Islet of Langerhans (tissue), 1 donor: ENCODE measurements at regions not wholly inside any gene's neighbourhood (a gene's known extent, or its start where the extent isn't known, plus 50 kb on each side); places are given as distances from the start of the nearest gene placed in this dataset.
"Not testable (repeated sequence)": the region's sequence is repeated elsewhere in the genome, so short reads cannot be mapped to it uniquely, and the experiment has no call there.

Experiments
- FAIRE-seq: peaks from one replicate; lab custom pipeline; 2011; peaks lifted over from hg19 to GRCh38; lab: Jason Lieb, UNC

DNA sequence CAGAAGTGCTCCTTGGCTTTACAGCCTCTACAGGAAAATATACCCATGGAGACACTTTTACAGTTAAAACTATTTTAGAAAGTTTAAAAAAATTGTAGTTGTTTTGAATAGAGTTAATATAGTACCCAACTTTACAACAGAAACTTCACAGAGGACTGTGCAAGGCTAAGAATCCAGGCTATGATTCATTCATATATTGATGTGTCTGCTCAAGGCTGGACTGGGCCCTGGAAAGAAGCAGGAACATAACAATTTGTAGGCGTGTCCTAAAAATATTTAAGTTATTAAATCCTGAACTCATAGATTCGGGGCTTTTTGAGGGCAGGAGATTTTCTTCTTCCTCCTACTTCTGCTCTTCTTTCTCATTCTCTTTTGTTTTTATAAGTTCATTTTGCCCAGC lies 291.5 kb upstream of the CCDC179 start:
- FAIRE-seq = no peak

DNA sequence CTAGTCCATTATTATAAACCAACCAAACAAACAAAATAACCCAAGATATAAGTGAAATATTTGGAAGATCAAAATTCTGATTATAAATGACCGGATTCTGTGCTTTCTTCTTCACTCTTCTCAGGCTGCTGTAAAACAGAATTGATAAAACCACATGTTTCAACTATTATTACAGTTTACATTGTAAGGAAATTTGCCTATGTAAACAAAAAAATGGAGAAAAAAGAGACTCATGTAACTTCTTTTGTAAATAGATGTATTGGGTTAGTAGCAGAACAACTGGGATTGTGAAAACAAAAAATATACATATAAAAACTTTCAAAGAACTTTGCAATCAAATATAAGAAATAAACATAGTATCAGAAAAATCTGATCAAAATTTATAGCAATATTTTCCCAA lies 295.2 kb upstream of the CCDC179 start:
- no peak for FAIRE-seq

DNA sequence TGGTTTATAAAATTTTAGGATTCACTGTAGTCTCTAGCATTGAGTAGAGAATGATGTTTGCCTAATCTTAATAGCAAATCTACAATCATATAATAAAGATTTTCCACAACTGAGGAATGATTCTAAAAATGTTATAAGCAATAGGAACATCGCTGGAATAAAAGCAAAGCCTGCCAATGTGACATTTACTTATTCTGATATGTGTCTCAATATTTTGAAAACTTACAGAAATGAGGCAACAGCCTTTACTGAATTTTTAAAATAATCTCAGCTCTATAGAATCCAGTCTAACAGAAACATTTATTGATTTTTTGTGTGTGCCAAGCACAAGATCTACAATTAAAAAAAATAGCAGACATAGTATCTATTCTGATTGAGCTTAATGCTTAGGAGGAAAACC lies 303.7 kb upstream of the CCDC179 start:
- no peak for FAIRE-seq

DNA sequence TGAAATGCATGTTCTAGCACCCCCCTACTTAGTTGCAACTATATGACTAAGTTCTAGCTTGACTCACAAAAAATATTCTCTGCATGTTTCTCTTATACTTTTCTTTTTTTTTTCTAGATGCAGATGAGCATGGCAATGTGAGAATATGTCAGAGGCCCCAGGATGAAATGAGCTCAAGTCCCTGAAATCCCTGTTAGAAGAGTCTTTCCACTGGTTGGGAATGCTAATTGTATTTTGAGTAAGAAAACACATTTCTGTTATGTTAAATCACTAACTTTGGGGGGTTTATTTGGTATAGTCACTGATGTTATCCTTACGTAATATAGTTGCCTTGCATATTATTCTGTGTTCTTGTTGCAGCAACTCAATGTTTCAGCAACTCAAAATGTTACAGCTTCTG lies 306.1 kb upstream of the CCDC179 start:
- no peak for FAIRE-seq

DNA sequence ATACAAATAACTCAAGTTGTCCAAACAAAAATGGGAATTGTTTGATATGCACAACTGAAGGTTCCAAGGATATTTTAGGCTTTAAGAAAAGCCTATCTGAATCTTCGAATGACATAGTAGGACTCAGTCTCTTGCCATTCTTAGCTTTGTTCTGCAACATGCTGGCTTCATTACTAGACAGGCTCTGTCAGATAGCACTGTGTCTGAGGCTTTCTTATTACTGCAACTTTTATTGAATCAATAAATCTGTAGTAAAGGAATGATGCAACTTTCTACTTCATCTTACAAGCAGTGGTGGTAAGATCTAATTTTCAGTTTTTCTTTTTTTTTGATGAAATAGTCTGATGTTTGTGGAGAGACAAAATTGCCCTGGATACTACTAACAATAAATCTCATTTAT lies 319.3 kb upstream of the CCDC179 start:
- FAIRE-seq = no peak

DNA sequence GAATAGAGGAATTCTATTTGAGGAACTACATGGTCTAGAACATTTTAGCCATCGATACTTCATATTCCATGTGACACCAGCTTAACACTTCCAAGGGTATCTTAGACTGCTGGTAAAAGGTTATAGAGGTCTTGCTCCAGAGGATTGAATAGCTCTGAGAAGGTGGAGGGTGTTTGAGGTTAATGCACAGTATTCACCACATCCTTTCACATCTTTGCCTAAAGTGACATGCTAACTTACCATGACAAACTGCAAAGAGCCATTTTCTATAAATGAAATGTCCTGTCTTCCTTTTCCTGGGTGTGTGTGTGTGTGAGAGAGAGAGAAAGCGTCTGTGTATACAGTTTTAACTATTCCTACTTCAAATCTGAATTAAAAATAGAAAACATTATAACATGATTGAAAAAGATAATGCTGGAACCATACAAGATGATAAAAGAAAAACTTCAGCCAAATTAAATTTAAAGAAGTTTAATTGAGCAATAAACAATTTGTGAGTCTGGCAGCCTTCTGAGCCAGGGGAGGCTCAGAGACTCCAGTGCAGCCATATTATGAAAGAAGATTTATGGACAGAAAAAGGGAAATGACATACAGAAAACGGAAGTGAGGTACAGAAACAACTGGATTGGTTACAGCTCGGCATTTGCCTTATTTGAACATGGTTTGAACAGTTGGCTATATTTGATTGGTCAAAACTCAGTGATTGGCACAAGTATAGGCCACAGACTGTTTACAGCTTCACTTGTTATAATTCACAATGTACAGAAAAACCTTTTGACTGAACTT lies 320.9 kb upstream of the CCDC179 start:
- no peak for FAIRE-seq

DNA sequence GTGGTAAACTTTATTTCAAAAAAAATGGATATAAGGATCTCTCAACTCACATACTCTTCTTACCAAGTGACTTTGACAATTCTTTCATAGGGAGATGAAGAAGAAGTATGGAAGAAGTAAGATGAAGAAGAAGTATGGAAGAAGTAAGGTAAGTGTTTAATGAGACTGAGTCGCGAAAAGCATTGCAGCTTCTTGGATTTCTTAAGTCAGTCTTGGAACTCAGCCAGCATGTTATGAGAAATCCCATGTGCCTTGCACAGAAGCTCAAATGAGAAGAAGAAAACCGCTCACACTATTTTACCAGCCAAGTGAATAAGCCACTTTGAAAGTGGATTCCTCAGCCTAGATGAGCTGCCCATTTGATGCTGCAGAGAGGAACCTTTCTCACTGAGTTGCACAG lies 332.0 kb upstream of the CCDC179 start:
- no peak for FAIRE-seq

DNA sequence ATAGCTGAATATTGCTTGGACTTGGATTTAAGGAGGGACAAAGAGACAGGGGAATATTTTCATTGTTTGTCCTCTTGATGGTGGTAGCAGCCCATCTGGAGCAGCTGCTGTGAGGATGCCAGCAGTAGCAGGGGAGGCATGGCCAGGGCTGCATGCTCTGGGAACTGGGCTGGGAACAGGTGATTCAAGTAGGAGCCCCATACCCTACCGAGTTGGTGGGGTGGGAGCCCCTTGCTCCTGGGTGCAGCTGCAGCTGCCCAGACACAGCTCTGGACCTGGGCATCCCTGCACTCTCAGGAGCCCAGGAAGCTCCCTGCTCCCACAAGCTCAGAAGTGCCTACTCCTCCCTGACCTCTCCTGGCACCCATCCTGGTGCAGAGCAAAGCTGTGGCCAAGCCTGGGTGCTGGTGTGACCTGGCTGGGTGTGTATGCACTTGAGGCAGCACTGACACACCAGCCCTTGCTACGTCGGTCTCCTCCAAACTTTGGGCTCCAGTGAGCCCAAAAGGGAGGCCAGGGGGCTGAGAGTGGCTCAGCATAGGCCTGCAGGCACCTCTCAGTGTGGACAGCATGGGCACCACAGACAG lies 341.8 kb upstream of the CCDC179 start:
- no peak for FAIRE-seq

DNA sequence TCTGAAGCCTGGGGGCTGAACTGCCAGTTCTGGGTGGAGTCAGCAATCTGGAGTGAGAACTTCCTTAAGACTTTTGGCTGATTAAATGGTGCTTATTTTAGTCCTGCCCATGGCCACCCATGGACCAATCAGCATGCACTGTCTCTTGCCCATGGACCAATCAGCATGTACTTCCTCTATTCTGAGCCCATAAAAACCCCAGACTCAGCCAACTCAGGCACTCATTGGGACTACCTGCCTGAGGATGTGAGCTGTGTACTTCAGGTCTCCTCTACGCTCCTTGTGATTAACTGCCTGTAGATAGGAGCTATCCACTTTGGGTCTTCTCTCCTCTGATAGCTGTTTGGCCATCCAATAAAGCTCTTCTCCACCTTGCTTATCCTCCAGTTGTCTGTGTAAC lies 342.3 kb upstream of the CCDC179 start:
- FAIRE-seq = no peak

DNA sequence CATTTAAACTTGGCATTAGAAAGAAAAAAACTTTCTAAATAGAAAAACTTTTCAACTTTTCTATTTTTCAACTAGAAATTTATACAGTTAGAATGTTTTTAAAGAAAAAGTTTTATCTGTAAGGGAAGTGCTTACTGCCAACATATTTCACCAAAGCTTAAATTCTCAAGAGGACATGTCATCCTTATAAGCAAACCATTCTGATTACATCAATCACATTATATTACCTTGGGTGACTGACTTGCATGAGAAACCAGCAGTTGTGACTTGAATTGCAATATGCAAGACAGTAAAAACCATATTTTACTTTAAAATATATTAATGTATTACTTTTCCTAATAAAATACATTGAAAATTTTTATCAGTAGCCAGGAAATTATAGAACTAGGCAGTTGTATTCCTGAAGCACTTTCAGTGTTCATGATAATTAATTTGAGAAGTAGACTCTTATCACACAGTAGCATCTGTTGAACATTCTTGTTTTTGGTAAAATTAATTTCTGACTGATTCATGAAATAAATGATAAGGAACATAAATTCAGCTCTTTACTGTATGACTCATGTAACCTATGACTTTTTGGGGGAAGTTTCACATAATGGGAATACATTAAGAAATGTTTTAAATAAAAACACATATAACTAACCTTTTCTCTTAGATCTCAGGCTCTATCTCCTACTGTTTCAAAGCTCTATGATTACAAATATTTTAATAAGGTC lies 345.0 kb upstream of the CCDC179 start:
- no peak for FAIRE-seq

DNA sequence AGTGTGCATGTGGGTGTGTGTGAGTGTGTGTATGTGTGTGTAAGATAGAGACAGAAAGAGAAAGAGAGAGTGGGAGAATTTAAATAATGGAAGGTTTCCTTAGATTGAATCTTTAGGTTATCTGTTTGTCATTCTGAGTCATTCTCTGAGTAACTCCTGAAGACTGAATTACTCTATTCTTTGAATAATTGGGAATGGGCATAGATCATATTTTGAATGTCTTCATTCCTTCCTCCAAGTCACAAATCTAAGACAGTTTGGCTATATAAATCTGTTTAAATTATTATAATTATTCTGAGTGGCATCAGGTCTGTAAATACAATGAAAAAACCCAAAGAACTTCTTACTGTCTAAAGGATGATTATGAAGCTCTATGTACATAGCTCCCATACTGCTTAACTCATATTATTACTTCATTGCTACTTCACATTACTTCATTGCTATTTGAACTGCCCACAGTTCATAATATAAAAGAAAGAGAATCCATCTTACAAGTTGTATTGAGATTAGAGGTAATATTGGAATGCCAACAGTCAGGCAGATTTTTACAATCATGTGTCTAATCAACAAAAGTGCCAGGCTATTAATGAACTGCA lies 346.6 kb upstream of the CCDC179 start:
- no peak for FAIRE-seq

DNA sequence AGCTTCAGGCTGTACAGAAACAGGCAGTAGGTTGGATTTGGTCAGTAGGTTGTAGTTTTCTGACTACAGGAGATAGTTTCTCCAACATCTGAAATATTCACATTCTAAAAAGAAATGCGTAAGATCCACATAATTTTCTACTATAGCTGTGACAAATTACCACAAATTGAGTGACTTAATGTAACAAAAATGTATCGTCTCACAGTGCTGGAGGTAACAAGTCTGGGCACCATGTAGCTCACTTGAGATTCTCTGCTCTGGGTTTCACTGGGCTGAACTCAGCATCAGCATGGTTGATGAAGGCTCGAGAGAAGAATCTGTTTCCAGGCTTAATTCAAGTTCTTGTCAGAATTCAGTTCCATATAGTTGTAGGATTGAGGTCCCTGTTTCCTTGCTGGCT lies 350.9 kb upstream of the CCDC179 start:
- no peak for FAIRE-seq

DNA sequence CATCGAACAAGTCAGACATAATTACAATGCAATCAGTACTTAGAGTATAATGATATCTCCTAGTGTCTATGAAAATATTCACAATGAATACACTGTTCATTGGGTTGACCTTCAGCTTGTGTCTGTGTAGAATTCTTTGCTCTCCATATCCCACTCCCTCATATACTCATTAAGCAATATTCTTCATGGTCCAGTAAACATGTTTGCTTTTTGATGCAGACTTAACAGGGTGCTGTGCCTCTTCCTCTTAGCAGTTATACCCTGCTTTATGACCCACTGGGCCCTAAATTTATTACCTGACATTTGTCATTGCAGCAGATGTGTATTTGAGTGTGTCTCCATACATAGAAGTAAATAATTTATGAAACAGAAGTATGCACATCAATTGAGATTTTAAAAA lies 352.5 kb upstream of the CCDC179 start:
- FAIRE-seq = no peak

DNA sequence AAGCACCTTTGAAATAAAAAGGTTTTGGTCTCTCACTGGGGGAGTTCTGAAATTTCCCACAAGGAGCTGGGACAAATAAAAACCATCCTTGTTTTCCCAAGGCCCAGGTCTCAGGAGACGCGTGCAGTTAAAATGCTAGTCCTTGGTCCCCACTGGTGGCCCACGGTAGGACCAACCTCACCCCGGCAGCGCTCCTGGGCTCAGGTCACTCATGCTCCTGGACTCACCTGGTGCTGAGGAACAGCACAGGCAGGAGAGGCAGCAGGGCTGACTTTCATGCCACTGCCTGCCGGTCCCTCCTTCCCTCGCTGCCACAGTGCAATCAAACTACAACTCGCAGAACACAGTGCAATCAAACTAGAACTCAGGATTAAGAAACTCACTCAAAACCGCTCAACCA lies 356.8 kb upstream of the CCDC179 start:
- FAIRE-seq = no peak

DNA sequence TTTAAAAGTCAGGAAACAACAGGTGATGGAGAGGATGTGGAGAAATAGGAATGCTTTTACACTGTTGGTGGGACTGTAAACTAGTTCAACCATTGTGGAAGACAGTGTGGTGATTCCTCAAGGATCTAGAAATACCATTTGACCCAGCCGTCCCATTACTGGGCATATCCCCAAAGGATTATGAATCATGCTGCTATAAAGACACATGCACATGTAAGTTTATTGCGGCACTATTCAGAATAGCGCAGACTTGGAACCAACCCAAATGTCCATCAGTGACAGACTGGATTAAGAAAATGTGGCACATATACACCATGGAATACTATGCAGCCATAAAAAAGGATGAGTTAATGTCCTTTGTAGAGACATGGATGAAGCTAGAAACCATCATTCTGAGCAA lies 359.8 kb upstream of the CCDC179 start:
- FAIRE-seq = not testable (repeated sequence)

DNA sequence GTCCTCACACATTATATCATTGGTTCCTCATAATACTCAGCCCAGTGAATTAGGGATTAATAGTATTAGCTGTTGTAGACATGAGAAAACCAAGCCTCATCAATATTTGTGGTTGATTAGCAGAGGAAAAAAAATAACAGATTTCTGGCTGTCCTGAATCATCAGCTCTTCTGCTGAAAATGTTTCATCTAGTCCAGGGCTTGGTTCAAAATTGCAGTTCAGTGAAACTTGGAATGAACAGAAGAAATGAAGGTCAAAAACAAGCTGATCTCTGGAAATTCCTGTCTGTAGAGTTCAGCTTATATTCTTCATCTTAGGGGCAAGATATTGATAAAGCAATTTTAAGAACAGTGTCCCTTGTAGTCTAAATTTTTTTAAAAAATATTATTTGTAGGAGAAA lies 361.1 kb upstream of the CCDC179 start:
- no peak for FAIRE-seq

DNA sequence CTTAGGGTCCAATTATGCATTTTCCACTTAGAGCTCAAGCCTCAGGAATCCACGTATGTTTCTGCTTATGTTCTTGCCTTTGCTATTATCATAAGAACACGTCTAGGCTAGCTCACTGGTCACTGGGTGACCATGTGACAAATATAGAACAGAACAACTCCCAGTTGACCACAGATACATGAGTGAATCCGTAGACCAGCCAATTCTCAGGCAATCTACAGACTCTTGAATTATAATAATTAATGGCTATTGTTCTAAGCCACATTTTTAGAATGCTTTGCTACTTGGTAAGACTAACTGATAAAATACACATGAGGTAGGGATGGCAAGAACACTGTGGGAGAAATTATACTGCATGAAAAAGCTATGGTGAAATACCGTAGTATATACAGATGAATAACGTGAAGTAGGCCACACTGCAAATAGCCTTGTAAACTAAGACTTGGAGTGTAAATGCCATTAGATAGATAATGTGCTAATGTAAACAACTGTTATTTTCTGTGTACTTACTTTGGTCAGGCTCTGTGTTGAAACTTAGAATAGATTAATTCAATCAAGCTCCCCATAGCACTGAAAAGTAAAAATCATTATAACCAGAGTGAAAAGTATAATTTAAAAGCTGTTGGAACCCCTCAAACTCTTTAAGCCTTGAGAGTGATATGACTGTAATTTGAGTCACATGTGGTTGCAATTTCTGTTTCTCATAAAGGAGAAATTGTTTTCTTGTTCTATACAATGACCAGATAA lies 366.2 kb upstream of the CCDC179 start:
- FAIRE-seq = no peak

DNA sequence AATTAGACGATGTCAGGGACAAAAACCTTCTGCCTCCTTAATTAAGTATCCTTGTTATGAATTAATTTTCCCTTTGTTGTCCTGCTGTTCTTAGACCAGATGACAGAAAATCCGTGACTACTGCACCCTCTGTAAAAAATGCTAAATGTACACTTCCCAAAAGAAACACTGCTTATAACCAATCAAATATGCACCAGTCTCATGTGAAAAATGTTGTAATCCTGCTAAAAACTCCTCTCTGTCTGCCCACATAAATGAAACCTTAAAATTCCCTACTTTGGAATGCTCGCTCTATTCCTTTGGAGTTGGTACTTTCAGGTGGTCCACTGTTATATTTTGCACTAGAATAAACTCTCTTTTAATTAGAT lies 366.8 kb upstream of the CCDC179 start:
- FAIRE-seq = no peak

DNA sequence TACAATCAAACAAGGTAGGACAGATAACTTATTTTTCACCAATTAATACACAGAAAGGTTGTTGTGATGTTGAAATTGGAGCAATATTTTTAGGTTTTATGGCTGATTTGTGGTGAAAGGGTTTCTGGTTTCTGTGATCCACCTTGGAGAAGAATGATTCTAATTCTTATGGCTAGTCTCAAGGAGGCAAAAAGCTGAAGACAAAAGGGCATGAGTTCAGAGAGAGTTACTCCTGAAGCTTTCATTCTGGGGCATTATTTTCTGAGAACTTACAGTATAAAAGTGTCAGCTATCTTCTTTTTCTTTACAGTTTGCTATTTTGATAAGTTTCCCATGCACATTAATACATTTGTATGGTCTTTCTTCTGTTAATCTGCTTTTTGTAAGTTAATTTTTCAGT lies 372.4 kb upstream of the CCDC179 start:
- no peak for FAIRE-seq

DNA sequence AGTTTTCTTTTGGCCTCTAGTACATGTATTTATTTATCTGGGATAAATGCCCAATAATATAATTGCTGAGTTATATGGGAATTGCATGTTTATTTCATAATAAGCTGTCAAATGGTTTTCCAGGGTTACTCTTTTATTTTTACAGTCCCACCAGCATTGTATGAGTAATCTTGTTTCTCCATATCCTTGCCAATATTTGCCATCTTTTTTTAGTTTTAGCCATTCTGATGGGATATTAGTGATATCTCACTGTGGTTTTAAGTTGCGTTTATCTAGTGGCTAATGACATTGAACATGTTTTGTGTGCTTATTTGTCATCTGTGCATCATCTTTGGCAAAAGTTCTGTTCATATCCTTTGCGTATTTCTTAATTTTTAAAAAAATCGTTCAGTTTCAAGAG lies 372.8 kb upstream of the CCDC179 start:
- no peak for FAIRE-seq

DNA sequence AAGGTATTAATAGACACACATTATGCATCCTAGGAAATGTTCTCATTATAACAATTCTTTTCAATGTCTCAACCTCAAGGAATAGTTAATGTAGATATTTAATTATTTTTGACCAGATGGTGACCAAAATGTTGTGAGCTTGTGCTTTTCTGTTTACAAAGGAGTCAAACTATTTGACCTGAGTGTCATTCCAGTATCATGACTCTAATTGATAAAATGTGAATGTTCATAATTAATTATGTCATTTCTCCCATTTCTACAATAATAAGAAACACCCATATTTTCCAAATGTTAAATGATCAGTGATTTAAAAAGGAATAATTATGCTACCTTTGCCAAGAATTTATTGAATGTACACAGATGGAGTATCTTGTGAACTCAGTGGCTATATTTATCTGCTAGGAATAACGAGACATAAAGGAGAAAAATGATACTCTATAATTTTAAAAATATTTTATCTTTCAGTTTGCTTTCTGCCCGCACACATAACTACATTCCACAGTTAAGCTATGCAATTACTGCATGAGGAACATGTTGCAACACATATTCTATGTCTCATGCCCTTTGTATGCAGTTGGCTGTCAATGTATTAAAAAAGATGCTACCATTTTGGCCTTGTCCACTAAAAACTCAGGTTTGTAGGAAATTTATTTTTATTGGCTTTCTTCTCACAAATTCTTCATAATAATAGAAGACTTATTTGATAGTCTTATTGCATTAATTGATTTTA lies 376.7 kb upstream of the CCDC179 start:
- no peak for FAIRE-seq

DNA sequence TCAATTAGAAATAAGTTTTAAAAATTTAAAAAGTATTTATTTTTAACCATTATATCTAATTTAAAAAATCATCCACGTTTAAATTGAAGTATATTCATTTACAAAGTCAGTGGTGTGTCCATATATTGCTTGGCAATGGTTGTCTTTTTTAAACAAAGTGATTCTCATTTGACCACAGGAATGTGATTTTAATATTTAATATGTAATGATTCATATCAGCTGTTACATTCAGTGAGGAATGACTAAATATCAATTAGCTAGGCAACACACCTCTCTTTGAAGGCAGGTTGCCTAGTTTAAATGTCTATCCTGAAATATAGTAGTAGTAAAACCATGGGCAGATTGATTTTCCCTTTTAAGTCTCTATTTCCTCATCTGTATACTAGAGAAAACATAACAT lies 392.2 kb upstream of the CCDC179 start:
- FAIRE-seq = no peak
